GM12878 (cell line): ENCODE measurements at regions not wholly inside any gene's neighbourhood (a gene's known extent, or its start where the extent isn't known, plus 50 kb on each side); places are given as distances from the start of the nearest gene placed in this dataset.

ENCODE experiments used
- ATAC-seq: fragments of 200-7000 bp; cut with Tn5 transposase; 3 replicates; pipeline ENCODE4 v1.9.1; 2020; ENCODE audit warnings: mild to moderate bottlenecking, moderate library complexity
- BruUV-seq: library from RNA; stranded (reverse); fragments of 400-500 nt; replicated peaks from 2 replicates; lab custom pipeline; 2021; lab: Mats Ljungman, UMichigan
- CTCF ChIA-PET: fragments of 300-600 bp; sonication (Branson Sonifier 250); formaldehyde crosslinking; extraction: SDS; loops from one replicate; lab custom pipeline; 2021; ENCODE audit warnings: inconsistent platforms; lab: Yijun Ruan, JAX
- POLR2A ChIA-PET: fragments of 350-600 bp; formaldehyde crosslinking; extraction: SDS; loops from one replicate; lab custom pipeline; 2021; ENCODE audit warnings: inconsistent platforms; lab: Charles Lee
- RAD21 ChIA-PET: fragments of 300-600 bp; sonication (Branson Sonifier 250); formaldehyde crosslinking; loops from one replicate; lab custom pipeline; 2023; ENCODE audit warnings: antibody characterized with exemption; ENCODE audit not compliant: unreplicated experiment; lab: Charles Lee
- SMC1A ChIA-PET: fragments of 300-600 bp; sonication (Branson Sonifier 250); formaldehyde crosslinking; loops from one replicate; lab custom pipeline; 2023; ENCODE audit not compliant: unreplicated experiment, uncharacterized antibody; lab: Charles Lee
- DNase-seq: peaks from one replicate; pipeline ENCODE4 v3.0.0-alpha.2; 2011; ENCODE audit warnings: low read depth, low spot score
- FAIRE-seq: peaks from 3 replicates; lab custom pipeline; 2011; peaks lifted over from hg19 to GRCh38; lab: Jason Lieb, UNC
- H2AFZ ChIP-seq: 2 replicates; pipeline ENCODE4 v1.6.0; 2011; ENCODE audit warnings: low read depth, low read length, control low read depth; ENCODE audit not compliant: control insufficient read depth
- H3K27ac ChIP-seq: 2 replicates; pipeline ENCODE4 v1.5.1; 2011; ENCODE audit warnings: control low read depth; ENCODE audit not compliant: control insufficient read depth, insufficient read depth
- H3K27me3 ChIP-seq, 2 experiments: replicated peaks in 1 of 2; 2 replicates each; pipeline versions ENCODE4 v1.6.0 to v1.6.1; 2011; ENCODE audit warnings: low read length in 1 of 2; ENCODE audit not compliant: control insufficient read depth in 2 of 2, insufficient read depth in 2 of 2
- H3K36me3 ChIP-seq, 2 experiments: 2 replicates each; pipeline ENCODE4 v1.5.1; 2011; ENCODE audit warnings: low read length in 1 of 2; ENCODE audit not compliant: control insufficient read depth in 2 of 2, insufficient read depth in 2 of 2
- H3K4me1 ChIP-seq: 2 replicates; pipeline ENCODE4 v1.6.1; 2011; ENCODE audit warnings: mild to moderate bottlenecking, low read length, moderate library complexity, mixed read lengths; ENCODE audit not compliant: control insufficient read depth, insufficient read depth
- H3K4me2 ChIP-seq: 2 replicates; pipeline ENCODE4 v1.6.0; 2011; ENCODE audit warnings: control low read depth; ENCODE audit not compliant: control insufficient read depth, insufficient read depth
- H3K4me3 ChIP-seq: fragments of 200-600 bp; sonication (generic); 2 replicates; pipeline ENCODE4 v1.5.1; 2016
- H3K79me2 ChIP-seq: 2 replicates; pipeline ENCODE4 v1.6.0; 2011; ENCODE audit warnings: low read length; ENCODE audit not compliant: control insufficient read depth, insufficient read depth
- H3K9ac ChIP-seq: 2 replicates; pipeline ENCODE4 v1.8.0; 2011; ENCODE audit warnings: low read length, control low read depth, mixed read lengths; ENCODE audit not compliant: control insufficient read depth, insufficient read depth
- H3K9me3 ChIP-seq: replicated peaks from 3 replicates; pipeline ENCODE4 v1.5.1; 2011; ENCODE audit warnings: mild to moderate bottlenecking, low read length; ENCODE audit not compliant: control insufficient read depth, insufficient read depth
- H4K20me1 ChIP-seq: 2 replicates; pipeline ENCODE4 v1.6.0; 2011; ENCODE audit not compliant: control insufficient read depth, insufficient read depth
- CUX1 ChIP-seq: IDR thresholded peaks from 2 replicates; pipeline ENCODE4 v1.6.1; 2012; ENCODE audit warnings: improper control_type of control experiment, low read depth, low read length; ENCODE audit not compliant: insufficient replicate concordance
- JUNB ChIP-seq: IDR thresholded peaks from 2 replicates; pipeline ENCODE4 v1.6.1; 2016; ENCODE audit warnings: antibody characterized with exemption, mild to moderate bottlenecking
- KAT2A ChIP-seq: conservative IDR thresholded peaks from 2 replicates; pipeline ENCODE4 v1.6.1; 2011; ENCODE audit warnings: low read depth, low read length; ENCODE audit not compliant: control insufficient read depth
- MYB ChIP-seq: fragments of 150-350 bp; IDR thresholded peaks from 2 replicates; pipeline ENCODE4 v1.6.1; 2014; ENCODE audit warnings: mild to moderate bottlenecking, low read depth, low read length, borderline replicate concordance
- RB1 ChIP-seq: fragments of 450-650 bp; formaldehyde crosslinking; IDR thresholded peaks from 2 replicates; pipeline ENCODE4 v1.6.1; 2017; ENCODE audit warnings: mild to moderate bottlenecking, borderline replicate concordance
- ZNF687 ChIP-seq: fragments of 450-650 bp; IDR thresholded peaks from 2 replicates; pipeline ENCODE4 v1.6.1; 2017; ENCODE audit warnings: mild to moderate bottlenecking, moderate library complexity
- WGBS: methylation state at CpG from one replicate; pipeline ENCODE4 v1.1.6; 2016; ENCODE audit warnings: low lambda C conversion rate; ENCODE audit not compliant: insufficient replicate concordance, insufficient coverage; ENCODE audit errors: missing lambda C conversion rate; 5-methylcytosine and 5-hydroxymethylcytosine counted together
- in situ Hi-C: fragments of 300-500 bp; cut with MboI; formaldehyde crosslinking; loops from 9 replicates; pipeline ENCODE4 v1.14.3; 2018; ENCODE audit warnings: mixed read lengths
- intact Hi-C: fragments of 100-400 bp; cut with micrococcal nuclease; formaldehyde crosslinking; loops from one replicate; pipeline ENCODE4 v1.14.2; 2022; ENCODE audit not compliant: unreplicated experiment

GRCh38 chr15:98178861-98179260, 218.4 kb downstream of the ARRDC4 start:
- Histone ChIP-seq H3K27me3 (no peaks in the 10 kb centered on the region), H3K27ac (no peak overlapping the region), H3K9me3 (no peaks in the 10 kb centered on the region), H3K36me3 (no peaks in the 10 kb centered on the region), H3K4me1 (no peaks in the 10 kb centered on the region), H3K4me3 (no peak overlapping the region), H3K9ac (no peak overlapping the region), H3K4me2 (no peak overlapping the region), H4K20me1 (no peaks in the 10 kb centered on the region), H3K79me2 (no peaks in the 10 kb centered on the region), H2AFZ (no peak overlapping the region)
- ChIA-PET POLR2A (no interaction called here), CTCF (interaction anchor here (0.7 to 1.6 kb wide), 3 partner anchors 9 to 280 kb away, joined by 3 to 5 read pairs (median 3); no protein-coding TSS in a partner anchor), SMC1A (no interaction called here), RAD21 (no interaction called here)
- FAIRE-seq (no peak), DNase-seq (no peak), ATAC-seq (no peak)
- intact Hi-C loops (loop anchor here (1.0 kb wide), 1 partner anchor 270 kb away; no protein-coding TSS in a partner anchor), in situ Hi-C loops (no loop called here)
- BruUV-seq: no TSS peak
- TF ChIP-seq MYB (no peak), KAT2A (no peak), CUX1 (no peak), ZNF687 (no peak), JUNB (no peak), RB1 (no peak)
- 13% methylated on average over 7 of the region's 7 CpGs for WGBS
